H1 (cell line): ENCODE measurements at regions not wholly inside any gene's neighbourhood (a gene's known extent, or its start where the extent isn't known, plus 50 kb on each side); places are given as distances from the start of the nearest gene placed in this dataset.

Source experiments
- CTCF ChIA-PET: fragments of 300-600 bp; sonication (Branson Sonifier 250); formaldehyde crosslinking; loops from one replicate; lab custom pipeline; 2021; ENCODE audit not compliant: partially characterized antibody; lab: Charles Lee
- POLR2A ChIA-PET: fragments of 300-600 bp; sonication (Branson Sonifier 250); formaldehyde crosslinking; loops from one replicate; lab custom pipeline; 2021; ENCODE audit warnings: inconsistent platforms; ENCODE audit not compliant: partially characterized antibody; lab: Charles Lee
- DNase-seq, 2 experiments: peaks; one replicate each; pipeline versions ENCODE4 v3.0.0 to v3.0.0-alpha.2; 2010 to 2022; ENCODE audit warnings: low spot score in 2 of 2, low read depth in 1 of 2, mixed read lengths in 1 of 2
- FAIRE-seq: peaks from 2 replicates; lab custom pipeline; 2011; peaks lifted over from hg19 to GRCh38; lab: Jason Lieb, UNC
- H2AFZ ChIP-seq: 2 replicates; pipeline ENCODE4 v1.8.1; 2012; ENCODE audit warnings: low read length, inconsistent platforms
- H2AK5ac ChIP-seq: 2 replicates; pipeline ENCODE4 v1.6.1; 2013; ENCODE audit warnings: low read depth, low read length
- H2BK120ac ChIP-seq: replicated peaks from 2 replicates; pipeline ENCODE3; 2013; ENCODE audit warnings: low read depth, low read length, inconsistent platforms
- H2BK12ac ChIP-seq: 2 replicates; pipeline ENCODE4 v1.6.1; 2013; ENCODE audit warnings: low read depth, low read length
- H2BK15ac ChIP-seq: 2 replicates; pipeline ENCODE4 v1.6.1; 2013; ENCODE audit warnings: low read length
- H2BK20ac ChIP-seq: 2 replicates; pipeline ENCODE4 v1.6.1; 2013; ENCODE audit warnings: low read length
- H2BK5ac ChIP-seq: 2 replicates; pipeline ENCODE4 v1.6.1; 2013; ENCODE audit warnings: low read depth, low read length
- H3K14ac ChIP-seq: 2 replicates; pipeline ENCODE4 v1.6.1; 2013; ENCODE audit warnings: inconsistent platforms; ENCODE audit not compliant: insufficient read length
- H3K18ac ChIP-seq: 2 replicates; pipeline ENCODE4 v1.6.1; 2013; ENCODE audit warnings: low read length; ENCODE audit errors: extremely low read depth
- H3K23ac ChIP-seq: 2 replicates; pipeline ENCODE4 v1.6.1; 2013; ENCODE audit warnings: inconsistent platforms; ENCODE audit not compliant: insufficient read length
- H3K23me2 ChIP-seq: 2 replicates; pipeline ENCODE4 v1.6.1; 2013; ENCODE audit warnings: low read depth, low read length
- H3K27ac ChIP-seq: 2 replicates; pipeline ENCODE4 v1.6.1; 2011; ENCODE audit warnings: low read depth, low read length, inconsistent platforms
- H3K27me3 ChIP-seq, 4 experiments: replicated peaks in 1 of 4; 1 replicate in 1 of 4; 2 replicates in 3 of 4; pipeline versions ENCODE4 v1.6.1 to v1.8.1; 2011 to 2013; ENCODE audit warnings: low read length in 3 of 4, mild to moderate bottlenecking in 3 of 4, inconsistent platforms in 2 of 4, mixed read lengths in 2 of 4, moderate library complexity in 1 of 4; ENCODE audit not compliant: control insufficient read depth in 3 of 4, insufficient read depth in 3 of 4; ENCODE audit errors: extremely low read depth in 1 of 4
- H3K36me3 ChIP-seq, 4 experiments: 2 replicates each; pipeline versions ENCODE4 v1.6.1 to v1.8.1; 2011 to 2013; ENCODE audit warnings: mild to moderate bottlenecking in 4 of 4, low read length in 3 of 4, moderate library complexity in 2 of 4, control low read depth in 1 of 4, inconsistent platforms in 1 of 4; ENCODE audit not compliant: insufficient read depth in 4 of 4, control insufficient read depth in 2 of 4
- H3K4ac ChIP-seq: replicated peaks from 2 replicates; pipeline ENCODE3; 2013; ENCODE audit warnings: low read length, low read depth, mixed read lengths, inconsistent platforms; ENCODE audit not compliant: insufficient read length
- H3K4me1 ChIP-seq, 4 experiments: replicated peaks in 1 of 4; 1 replicate in 1 of 4; 2 replicates in 3 of 4; pipeline versions ENCODE4 v1.6.1 to v1.8.1; 2011 to 2013; ENCODE audit warnings: low read length in 3 of 4, inconsistent platforms in 2 of 4, mixed read lengths in 1 of 4; ENCODE audit not compliant: insufficient read depth in 4 of 4, control insufficient read depth in 3 of 4
- H3K4me2 ChIP-seq, 2 experiments: 2 replicates each; pipeline versions ENCODE4 v1.6.1 to v1.8.1; 2011 to 2013; ENCODE audit warnings: low read depth in 2 of 2, low read length in 2 of 2, control low read depth in 1 of 2, inconsistent platforms in 1 of 2, mild to moderate bottlenecking in 1 of 2; ENCODE audit not compliant: insufficient read depth in 1 of 2
- H3K4me3 ChIP-seq, 4 experiments: fragments of 200-600, 300-600 bp in 1 of 4; sonication (generic), shearing (Covaris generic), sonication (Bioruptor Twin) in 1 of 4; 2 replicates each; pipeline versions ENCODE4 v1.5.1 to v1.8.1; 2011 to 2016; ENCODE audit warnings: low read length in 4 of 4, low read depth in 3 of 4, control low read depth in 2 of 4, inconsistent platforms in 2 of 4, mild to moderate bottlenecking in 2 of 4, mixed read lengths in 1 of 4, moderate library complexity in 1 of 4; ENCODE audit not compliant: insufficient read depth in 2 of 4; ENCODE audit errors: extremely low read depth in 1 of 4
- H3K56ac ChIP-seq: replicated peaks from 2 replicates; pipeline ENCODE3; 2013; ENCODE audit warnings: low read depth, mild to moderate bottlenecking, mixed read lengths, low read length, inconsistent platforms; ENCODE audit not compliant: insufficient read length
- H3K79me1 ChIP-seq: 2 replicates; pipeline ENCODE4 v1.6.1; 2013; ENCODE audit warnings: low read depth, low read length, control low read depth
- H3K79me2 ChIP-seq, 2 experiments: 2 replicates each; pipeline versions ENCODE4 v1.6.1 to v1.8.1; 2012 to 2013; ENCODE audit warnings: low read length in 2 of 2, mild to moderate bottlenecking in 2 of 2, inconsistent platforms in 1 of 2; ENCODE audit not compliant: insufficient read depth in 2 of 2, control insufficient read depth in 1 of 2
- H3K9ac ChIP-seq, 4 experiments: replicated peaks in 1 of 4; 1 replicate in 1 of 4; 2 replicates in 3 of 4; pipeline versions ENCODE4 v1.6.1 to v1.8.1; 2011 to 2013; ENCODE audit warnings: low read depth in 3 of 4, low read length in 3 of 4, control low read depth in 2 of 4, mild to moderate bottlenecking in 2 of 4, moderate library complexity in 2 of 4, inconsistent platforms in 1 of 4; ENCODE audit errors: extremely low read depth in 1 of 4
- H3K9me3 ChIP-seq, 2 experiments: 2 replicates each; pipeline versions ENCODE4 v1.6.1 to v1.8.1; 2012 to 2013; ENCODE audit warnings: mild to moderate bottlenecking in 2 of 2, moderate library complexity in 2 of 2, control low read depth in 1 of 2, inconsistent platforms in 1 of 2, low read depth in 1 of 2, low read length in 1 of 2, mixed read lengths in 1 of 2; ENCODE audit not compliant: insufficient read depth in 2 of 2
- H4K20me1 ChIP-seq, 2 experiments: replicated peaks in 1 of 2; 2 replicates each; pipeline versions ENCODE3 to v1.8.1; 2011 to 2013; ENCODE audit warnings: inconsistent platforms in 2 of 2, low read length in 2 of 2, mild to moderate bottlenecking in 1 of 2; ENCODE audit not compliant: insufficient read depth in 2 of 2, control insufficient read depth in 1 of 2
- H4K5ac ChIP-seq: 2 replicates; pipeline ENCODE4 v1.6.1; 2013; ENCODE audit warnings: low read length, low read depth, mixed read lengths, inconsistent platforms; ENCODE audit not compliant: insufficient read length
- H4K8ac ChIP-seq: 2 replicates; pipeline ENCODE4 v1.8.0; 2013; ENCODE audit warnings: mild to moderate bottlenecking, moderate library complexity, low read length, inconsistent platforms; ENCODE audit not compliant: insufficient read depth; ENCODE audit errors: extremely low read depth
- H4K91ac ChIP-seq: replicated peaks from 2 replicates; pipeline ENCODE3; 2013; ENCODE audit warnings: low read length, mixed read lengths, inconsistent platforms; ENCODE audit not compliant: insufficient read length
- BACH1 ChIP-seq: IDR thresholded peaks from 2 replicates; pipeline ENCODE4 v1.6.1; 2012; ENCODE audit warnings: low read length, improper control_type of control experiment
- BCL11A ChIP-seq, 2 experiments: IDR thresholded peaks; one replicate each; pipeline ENCODE4 v1.6.1; 2011; ENCODE audit warnings: low read depth in 2 of 2, low read length in 2 of 2, mild to moderate bottlenecking in 2 of 2
- CHD2 ChIP-seq: IDR thresholded peaks from 2 replicates; pipeline ENCODE4 v1.6.1; 2012; ENCODE audit warnings: low read length, improper control_type of control experiment
- FOSL1 ChIP-seq: IDR thresholded peaks from 2 replicates; pipeline ENCODE4 v1.6.1; 2011; ENCODE audit warnings: mild to moderate bottlenecking, low read depth, low read length, moderate library complexity; ENCODE audit not compliant: insufficient read depth
- GTF2F1 ChIP-seq: IDR thresholded peaks from 2 replicates; pipeline ENCODE4 v1.6.1; 2012; ENCODE audit warnings: low read depth, low read length, improper control_type of control experiment, borderline replicate concordance
- JUND ChIP-seq: IDR thresholded peaks from 2 replicates; pipeline ENCODE4 v1.6.1; 2011; ENCODE audit warnings: mild to moderate bottlenecking, improper control_type of control experiment, low read length
- RAD21 ChIP-seq, 2 experiments: IDR thresholded peaks in 1 of 2; conservative IDR thresholded peaks in 1 of 2; 2 replicates each; pipeline ENCODE4 v1.6.1; 2011; ENCODE audit warnings: low read depth in 2 of 2, low read length in 2 of 2, improper control_type of control experiment in 1 of 2, inconsistent platforms in 1 of 2, mild to moderate bottlenecking in 1 of 2, moderate library complexity in 1 of 2
- WGBS, 2 experiments: shearing (Covaris generic) in 1 of 2; methylation state at CpG; one replicate each; pipeline versions ENCODE4 v1.1.6 to v1.1.7; 2013 to 2015; ENCODE audit warnings: low lambda C conversion rate in 2 of 2, mixed read lengths in 2 of 2, inconsistent platforms in 1 of 2, low coverage in 1 of 2, missing lambda C conversion rate in 1 of 2; ENCODE audit not compliant: insufficient replicate concordance in 2 of 2, insufficient coverage in 1 of 2, insufficient read length in 1 of 2; ENCODE audit errors: extremely low coverage in 1 of 2, missing lambda C conversion rate in 1 of 2; 5-methylcytosine and 5-hydroxymethylcytosine counted together
- TF ChIP-seq, protein P1 (sequence below): IDR thresholded peaks from 2 replicates; pipeline ENCODE4 v1.6.1; 2011; ENCODE audit warnings: low read length, improper control_type of control experiment

GRCh38 chr4:94011190-94011589 is 182.6 kb downstream of the ATOH1 start:
- Histone ChIP-seq H2BK20ac (no peak overlapping the region), H3K18ac (no peak overlapping the region), H3K4me2 (no peak overlapping the region), H3K23ac (no peak overlapping the region), H3K56ac (no peak overlapping the region), H3K79me1 (no peaks in the 10 kb centered on the region), H3K9me3 (no peaks in the 10 kb centered on the region), H3K4me3 (no peak overlapping the region), H2BK120ac (no peak overlapping the region), H3K14ac (no peak overlapping the region), H3K79me2 (no peaks in the 10 kb centered on the region), H3K23me2 (no peaks in the 10 kb centered on the region), H4K8ac (no peak overlapping the region), H3K4ac (no peak overlapping the region), H3K27ac (no peak overlapping the region), H4K20me1 (no peaks in the 10 kb centered on the region), H3K27me3 (no peaks in the 10 kb centered on the region), H3K36me3 (no peaks in the 10 kb centered on the region), H4K5ac (no peak overlapping the region), H2BK12ac (no peak overlapping the region), H2AFZ (peak overlapping the region; percentile 43), H3K9ac (no peak overlapping the region), H4K91ac (no peak overlapping the region), H2BK5ac (no peak overlapping the region), H3K4me1 (no peaks in the 10 kb centered on the region), H2BK15ac (no peak overlapping the region), H2AK5ac (no peak overlapping the region)
- TF ChIP-seq CHD2, result no peak
- no peak for TF ChIP-seq GTF2F1
- TF ChIP-seq RAD21 (IDR thresholded peaks at IDR 0.05 in 1 of 2, conservative IDR thresholded peaks at IDR 0.05 in 1 of 2; ENCODE audit: low read depth in 2 of 2, low read length in 2 of 2), result no peak
- TF ChIP-seq JUND, result no peak
- TF ChIP-seq, protein P1, sequence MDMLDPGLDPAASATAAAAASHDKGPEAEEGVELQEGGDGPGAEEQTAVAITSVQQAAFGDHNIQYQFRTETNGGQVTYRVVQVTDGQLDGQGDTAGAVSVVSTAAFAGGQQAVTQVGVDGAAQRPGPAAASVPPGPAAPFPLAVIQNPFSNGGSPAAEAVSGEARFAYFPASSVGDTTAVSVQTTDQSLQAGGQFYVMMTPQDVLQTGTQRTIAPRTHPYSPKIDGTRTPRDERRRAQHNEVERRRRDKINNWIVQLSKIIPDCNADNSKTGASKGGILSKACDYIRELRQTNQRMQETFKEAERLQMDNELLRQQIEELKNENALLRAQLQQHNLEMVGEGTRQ, result no peak
- no peak for TF ChIP-seq FOSL1
- TF ChIP-seq BACH1, result no peak
- TF ChIP-seq BCL11A (IDR thresholded peaks at IDR 0.05; ENCODE audit: low read depth in 2 of 2, low read length in 2 of 2), result no peak
- CTCF ChIA-PET, result interaction anchor here (0.8 to 1.1 kb wide), 3 partner anchors 8 to 213 kb away, joined by 3 to 4 read pairs (median 3); no protein-coding TSS in a partner anchor
- 81% methylated on average over 2 of the region's 2 CpGs; no CpG with 5 or more reads in 1 of the 2 experiments for WGBS, 2 experiments
- FAIRE-seq, result peak; percentile 45
- POLR2A ChIA-PET, result no interaction called here
- DNase-seq, result no peak
